ENCODE measurements at regions not wholly inside any gene's neighbourhood (a gene's known extent, or its start where the extent isn't known, plus 50 kb on each side); places are given as distances from the start of the nearest gene placed in this dataset.
A peak's percentile ranks its signal among the peaks of the same experiment; 100 is the strongest.

- Histone ChIP-seq H4K8ac (ENCODE audit: low read length) (no peak overlapping the region), H2BK15ac (ENCODE audit: low read depth, poor library complexity, severe bottlenecking) (no peak overlapping the region), H3K36me3 (ENCODE audit: control insufficient read depth in 1 of 2, insufficient read depth in 2 of 2, low read depth in 1 of 2, low read length in 2 of 2) (no peaks in the 10 kb centered on the region), H2BK5ac (ENCODE audit: low read depth, low read length, poor library complexity, severe bottlenecking) (no peak overlapping the region), H3K9me3 (ENCODE audit: control insufficient read depth, low read length) (no peaks in the 10 kb centered on the region), H3K9ac (ENCODE audit: low read length) (no peak overlapping the region), H3K4me1 (ENCODE audit: control insufficient read depth, insufficient read depth, low read depth, low read length) (peaks cover 8% of the 10 kb centered on the region), H2BK12ac (ENCODE audit: low read length in 2 of 2) (no peak overlapping the region), H3K4ac (ENCODE audit: low read depth in 1 of 2, low read length in 2 of 2) (no peak overlapping the region), H2BK120ac (ENCODE audit: low read depth, low read length) (no peak overlapping the region), H3K4me3 (ENCODE audit: insufficient read depth in 1 of 2, low read depth in 1 of 2, low read length in 2 of 2) (no peak overlapping the region), H3K4me2 (ENCODE audit: low read length, poor library complexity, severe bottlenecking) (no peak overlapping the region), H3K27ac (ENCODE audit: low read length, poor library complexity, severe bottlenecking) (no peak overlapping the region), H2AK5ac (ENCODE audit: low read length, severe bottlenecking) (no peak overlapping the region), H3K18ac (ENCODE audit: low read depth in 1 of 2, low read length in 2 of 2) (no peak overlapping the region), H4K91ac (ENCODE audit: low read length) (no peak overlapping the region), H3K79me1 (replicated peaks; ENCODE audit: low read length, poor library complexity, severe bottlenecking) (no peaks in the 10 kb centered on the region), H3K27me3 (ENCODE audit: control insufficient read depth in 1 of 2, insufficient read depth in 1 of 2, low read length in 2 of 2) (no peaks in the 10 kb centered on the region), H3K14ac (ENCODE audit: low read length in 2 of 2) (no peak overlapping the region), H3K23ac (ENCODE audit: low read length in 2 of 2) (no peak overlapping the region), H2AFZ (ENCODE audit: low read depth, low read length) (no peak overlapping the region)
- DNase-seq: no peak
- WGBS: no CpG with 5 or more reads among the region's 1 CpG
Observed at GRCh38 chr3:101931081-101931480, 81.8 kb downstream of the NFKBIZ start.

GRCh38 chr3:101932326-101933068, 83.2 kb downstream of the NFKBIZ start:
- no peaks in the 10 kb centered on the region for H3K36me3 ChIP-seq (ENCODE audit: control insufficient read depth in 1 of 2, insufficient read depth in 2 of 2, low read depth in 1 of 2, low read length in 2 of 2)
- H3K79me1 ChIP-seq (replicated peaks; ENCODE audit: low read length, poor library complexity, severe bottlenecking): no peaks in the 10 kb centered on the region
- no peaks in the 10 kb centered on the region for H3K27me3 ChIP-seq (ENCODE audit: control insufficient read depth in 1 of 2, insufficient read depth in 1 of 2, low read length in 2 of 2)
- no peak overlapping the region for H4K8ac ChIP-seq (ENCODE audit: low read length)
- H2BK5ac ChIP-seq (ENCODE audit: low read depth, low read length, poor library complexity, severe bottlenecking): no peak overlapping the region
- 91% methylated on average over 5 of the region's 6 CpGs for WGBS
- H3K14ac ChIP-seq (ENCODE audit: low read length in 2 of 2): no peak overlapping the region
- no peak overlapping the region for H3K27ac ChIP-seq (ENCODE audit: low read length, poor library complexity, severe bottlenecking)
- no peak overlapping the region for H2AFZ ChIP-seq (ENCODE audit: low read depth, low read length)
- no peaks in the 10 kb centered on the region for H3K9me3 ChIP-seq (ENCODE audit: control insufficient read depth, low read length)
- no peak overlapping the region for H3K4ac ChIP-seq (ENCODE audit: low read depth in 1 of 2, low read length in 2 of 2)
- H2BK15ac ChIP-seq (ENCODE audit: low read depth, poor library complexity, severe bottlenecking): no peak overlapping the region
- no peak for DNase-seq
- H3K4me1 ChIP-seq (ENCODE audit: control insufficient read depth, insufficient read depth, low read depth, low read length): peaks cover 7% of the 10 kb centered on the region
- no peak overlapping the region for H2BK120ac ChIP-seq (ENCODE audit: low read depth, low read length)
- peak overlapping the region; percentile 80 for H2AK5ac ChIP-seq (ENCODE audit: low read length, severe bottlenecking)
- H3K4me3 ChIP-seq (ENCODE audit: insufficient read depth in 1 of 2, low read depth in 1 of 2, low read length in 2 of 2): no peak overlapping the region
- H3K9ac ChIP-seq (ENCODE audit: low read length): no peak overlapping the region
- H3K4me2 ChIP-seq (ENCODE audit: low read length, poor library complexity, severe bottlenecking): no peak overlapping the region
- peak overlapping the region in 1 of 2 experiments; percentile 52 for H2BK12ac ChIP-seq (ENCODE audit: low read length in 2 of 2)
- no peak overlapping the region for H3K23ac ChIP-seq (ENCODE audit: low read length in 2 of 2)
- peak overlapping the region; percentile 85 for H4K91ac ChIP-seq (ENCODE audit: low read length)
- H3K18ac ChIP-seq (ENCODE audit: low read depth in 1 of 2, low read length in 2 of 2): peak overlapping the region; percentile 66 to 79

GRCh38 chr3:101936419-101937356, 87.4 kb downstream of the NFKBIZ start:
- H3K23ac ChIP-seq (ENCODE audit: low read length in 2 of 2): no peak overlapping the region
- H2AFZ ChIP-seq (ENCODE audit: low read depth, low read length): no peak overlapping the region
- H2BK5ac ChIP-seq (ENCODE audit: low read depth, low read length, poor library complexity, severe bottlenecking): peak overlapping the region; percentile 68
- H3K27ac ChIP-seq (ENCODE audit: low read length, poor library complexity, severe bottlenecking): peak overlapping the region; percentile 84
- peak; percentile 94 for DNase-seq
- H3K4me2 ChIP-seq (ENCODE audit: low read length, poor library complexity, severe bottlenecking): no peak overlapping the region
- H3K18ac ChIP-seq (ENCODE audit: low read depth in 1 of 2, low read length in 2 of 2): peak overlapping the region in 1 of 2 experiments; percentile 32
- H3K27me3 ChIP-seq (ENCODE audit: control insufficient read depth in 1 of 2, insufficient read depth in 1 of 2, low read length in 2 of 2): no peaks in the 10 kb centered on the region
- H4K8ac ChIP-seq (ENCODE audit: low read length): no peak overlapping the region
- H3K79me1 ChIP-seq (replicated peaks; ENCODE audit: low read length, poor library complexity, severe bottlenecking): peaks cover 1% of the 10 kb centered on the region
- H3K4ac ChIP-seq (ENCODE audit: low read depth in 1 of 2, low read length in 2 of 2): no peak overlapping the region
- H3K4me1 ChIP-seq (ENCODE audit: control insufficient read depth, insufficient read depth, low read depth, low read length): peaks cover 3% of the 10 kb centered on the region
- H2BK12ac ChIP-seq (ENCODE audit: low read length in 2 of 2): peak overlapping the region in 1 of 2 experiments; percentile 55
- H3K14ac ChIP-seq (ENCODE audit: low read length in 2 of 2): no peak overlapping the region
- no peaks in the 10 kb centered on the region for H3K9me3 ChIP-seq (ENCODE audit: control insufficient read depth, low read length)
- H2AK5ac ChIP-seq (ENCODE audit: low read length, severe bottlenecking): peak overlapping the region; percentile 86
- H2BK15ac ChIP-seq (ENCODE audit: low read depth, poor library complexity, severe bottlenecking): no peak overlapping the region
- H3K9ac ChIP-seq (ENCODE audit: low read length): peak overlapping the region; percentile 66
- WGBS: 74% methylated on average over 5 of the region's 10 CpGs
- H3K4me3 ChIP-seq (ENCODE audit: insufficient read depth in 1 of 2, low read depth in 1 of 2, low read length in 2 of 2): no peak overlapping the region
- H4K91ac ChIP-seq (ENCODE audit: low read length): no peak overlapping the region
- H2BK120ac ChIP-seq (ENCODE audit: low read depth, low read length): peak overlapping the region; percentile 50
- H3K36me3 ChIP-seq (ENCODE audit: control insufficient read depth in 1 of 2, insufficient read depth in 2 of 2, low read depth in 1 of 2, low read length in 2 of 2): no peaks in the 10 kb centered on the region

DNA sequence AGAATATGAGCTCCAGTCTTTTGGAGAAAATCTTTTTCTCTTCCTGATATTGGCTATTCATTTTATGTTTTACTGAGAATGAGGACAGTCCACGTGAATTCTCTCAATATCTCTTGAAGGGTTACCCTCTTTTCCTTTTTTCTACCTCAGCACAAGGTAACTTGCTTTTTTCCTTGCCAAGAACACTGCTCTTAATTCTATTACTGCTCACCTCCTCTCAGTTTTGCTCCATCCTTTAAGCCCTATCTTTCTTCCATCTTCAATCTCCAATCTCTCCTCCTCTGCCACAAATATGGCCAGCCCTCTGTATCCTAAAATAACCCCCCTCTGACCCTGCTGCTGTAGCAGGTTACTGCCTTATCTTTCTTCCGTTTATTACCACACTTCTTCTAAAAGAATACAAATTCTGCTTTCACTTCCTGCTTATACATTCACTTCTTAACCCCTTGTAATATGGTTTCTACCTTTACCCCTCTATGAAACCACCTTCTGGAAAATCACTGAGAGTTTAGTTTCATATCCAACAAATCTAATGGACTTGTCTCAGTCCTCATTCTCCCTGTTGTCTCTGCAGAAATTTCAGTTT, 89.0 kb downstream of the NFKBIZ start:
- H3K18ac ChIP-seq (ENCODE audit: low read depth in 1 of 2, low read length in 2 of 2): peak overlapping the region in 1 of 2 experiments; percentile 74
- H3K27me3 ChIP-seq (ENCODE audit: control insufficient read depth in 1 of 2, insufficient read depth in 1 of 2, low read length in 2 of 2): no peaks in the 10 kb centered on the region
- no peak overlapping the region for H3K4ac ChIP-seq (ENCODE audit: low read depth in 1 of 2, low read length in 2 of 2)
- H2BK120ac ChIP-seq (ENCODE audit: low read depth, low read length): no peak overlapping the region
- no peak overlapping the region for H3K23ac ChIP-seq (ENCODE audit: low read length in 2 of 2)
- no peaks in the 10 kb centered on the region for H3K36me3 ChIP-seq (ENCODE audit: control insufficient read depth in 1 of 2, insufficient read depth in 2 of 2, low read depth in 1 of 2, low read length in 2 of 2)
- H3K79me1 ChIP-seq (replicated peaks; ENCODE audit: low read length, poor library complexity, severe bottlenecking): peaks cover 1% of the 10 kb centered on the region
- H3K9me3 ChIP-seq (ENCODE audit: control insufficient read depth, low read length): no peaks in the 10 kb centered on the region
- H3K4me2 ChIP-seq (ENCODE audit: low read length, poor library complexity, severe bottlenecking): no peak overlapping the region
- H2AK5ac ChIP-seq (ENCODE audit: low read length, severe bottlenecking): peak overlapping the region; percentile 97
- H3K4me3 ChIP-seq (ENCODE audit: insufficient read depth in 1 of 2, low read depth in 1 of 2, low read length in 2 of 2): no peak overlapping the region
- peak overlapping the region; percentile 53 to 57 for H2BK12ac ChIP-seq (ENCODE audit: low read length in 2 of 2)
- peak overlapping the region; percentile 29 for H3K27ac ChIP-seq (ENCODE audit: low read length, poor library complexity, severe bottlenecking)
- peak; percentile 25 for DNase-seq
- H4K8ac ChIP-seq (ENCODE audit: low read length): no peak overlapping the region
- no peak overlapping the region for H4K91ac ChIP-seq (ENCODE audit: low read length)
- H3K4me1 ChIP-seq (ENCODE audit: control insufficient read depth, insufficient read depth, low read depth, low read length): peaks cover 2% of the 10 kb centered on the region
- no peak overlapping the region for H3K14ac ChIP-seq (ENCODE audit: low read length in 2 of 2)
- no peak overlapping the region for H2BK15ac ChIP-seq (ENCODE audit: low read depth, poor library complexity, severe bottlenecking)
- no peak overlapping the region for H2BK5ac ChIP-seq (ENCODE audit: low read depth, low read length, poor library complexity, severe bottlenecking)
- WGBS: 54% methylated on average over 2 of the region's 2 CpGs
- peak overlapping the region; percentile 11 for H3K9ac ChIP-seq (ENCODE audit: low read length)
- H2AFZ ChIP-seq (ENCODE audit: low read depth, low read length): no peak overlapping the region

Measured in mesenchymal stem cell (in vitro differentiated cells and primary cell).